ENCODE measurements at regions not wholly inside any gene's neighbourhood (a gene's known extent, or its start where the extent isn't known, plus 50 kb on each side); places are given as distances from the start of the nearest gene placed in this dataset.
"Not testable (repeated sequence)": the region's sequence is repeated elsewhere in the genome, so short reads cannot be mapped to it uniquely, and the experiment has no call there.

DNA sequence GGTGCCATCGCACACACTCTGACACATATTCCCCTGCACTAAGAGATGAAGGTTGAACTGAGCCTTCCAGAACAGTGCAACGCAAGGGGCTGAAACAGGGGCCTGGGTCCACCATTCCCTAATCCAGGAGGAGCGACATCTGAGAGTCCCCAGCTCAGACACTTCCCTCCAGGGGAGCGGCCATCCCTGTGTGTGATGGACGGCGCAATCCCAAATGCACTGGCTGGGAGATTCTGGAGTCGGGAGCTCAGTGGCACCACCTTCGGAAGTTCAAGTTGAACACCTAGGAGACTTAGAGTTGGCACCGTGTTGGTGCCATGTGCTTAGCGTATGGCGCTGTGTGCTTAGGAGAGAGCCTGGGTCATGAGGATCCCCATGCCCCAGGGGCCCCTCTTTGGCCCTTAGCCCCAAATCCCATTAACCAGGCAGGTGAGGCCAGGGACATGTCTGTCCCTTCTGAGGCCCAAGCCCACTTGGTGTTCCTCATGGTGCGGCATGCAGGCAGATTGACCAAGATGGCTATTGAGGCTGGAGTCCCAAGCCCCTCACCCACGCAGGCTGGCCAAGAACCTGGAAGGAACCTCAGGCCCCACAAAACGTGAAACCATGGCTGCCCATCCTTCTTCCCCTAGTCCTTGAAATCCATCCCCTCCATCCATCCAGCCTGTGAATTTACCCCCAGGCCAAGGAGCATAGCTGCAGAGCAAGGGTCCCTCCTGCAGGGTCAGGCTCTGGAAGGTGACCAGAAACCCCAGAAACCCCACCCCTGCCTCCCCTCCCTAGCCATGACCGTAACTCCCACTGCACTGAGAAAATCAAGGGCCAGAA, 114.1 kb upstream of the OTOS start:
- DNase-seq (ENCODE audit: low spot score), result no peak

DNA sequence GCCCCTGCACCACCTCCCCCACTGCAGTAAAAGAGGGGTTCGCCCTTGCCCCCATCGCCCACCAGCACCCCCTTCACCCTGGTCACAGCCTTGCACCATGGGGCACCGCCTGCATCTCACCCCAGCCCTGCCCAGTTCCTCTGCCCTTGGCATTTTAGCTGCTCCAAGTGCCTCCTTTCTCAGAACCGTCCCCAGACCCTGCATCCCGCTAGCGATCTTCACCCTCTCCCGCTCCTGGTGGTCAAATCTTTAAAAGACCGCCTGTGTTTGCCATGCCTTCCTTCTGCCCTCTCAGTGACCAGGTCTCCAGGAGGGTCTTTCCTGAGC, 114.7 kb upstream of the OTOS start:
- no peak for DNase-seq (ENCODE audit: low spot score)

DNA sequence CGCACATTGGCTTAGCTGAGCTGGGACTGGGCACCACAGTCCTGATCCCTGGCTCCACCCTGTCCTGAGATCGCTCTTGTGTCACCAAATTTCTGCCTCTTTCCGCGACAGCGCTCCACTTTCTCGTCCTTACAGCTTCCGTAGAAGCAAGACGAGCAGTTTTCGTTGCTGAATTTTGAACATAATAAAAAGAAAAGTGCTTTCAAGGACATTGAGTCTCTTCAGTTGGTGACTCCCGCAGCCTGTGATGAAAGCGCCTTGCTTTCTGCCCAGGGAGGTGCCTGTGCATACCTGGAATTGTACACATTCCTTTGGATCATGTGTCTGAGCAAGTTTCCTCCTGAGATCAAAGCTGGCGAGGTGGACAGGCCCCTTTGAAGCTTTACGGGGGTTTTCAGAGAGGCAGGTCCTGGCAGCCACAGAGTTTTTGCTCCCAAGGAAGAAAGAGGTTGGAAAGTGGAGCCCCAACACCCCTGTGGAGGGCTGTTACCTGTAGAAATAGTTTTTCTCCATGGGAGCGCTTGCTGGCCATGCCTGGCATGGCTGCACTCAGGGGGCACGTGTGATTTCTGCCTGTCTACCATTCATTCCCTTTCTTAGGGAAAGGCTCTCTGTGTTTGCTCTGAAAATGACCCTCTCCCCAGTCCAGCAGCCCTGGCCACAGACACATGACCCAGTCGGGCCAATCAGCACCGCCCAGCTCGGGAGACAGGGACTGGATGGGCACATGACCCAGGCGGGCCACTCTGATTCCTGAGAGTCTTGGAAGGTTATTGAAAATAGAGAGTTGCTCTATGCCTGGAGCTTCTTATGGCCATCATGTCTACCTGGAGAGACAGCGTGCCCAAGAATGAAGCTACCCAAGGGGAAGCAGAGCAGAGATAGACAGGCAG, 115.6 kb upstream of the OTOS start:
- no peak for DNase-seq (ENCODE audit: low spot score)

DNA sequence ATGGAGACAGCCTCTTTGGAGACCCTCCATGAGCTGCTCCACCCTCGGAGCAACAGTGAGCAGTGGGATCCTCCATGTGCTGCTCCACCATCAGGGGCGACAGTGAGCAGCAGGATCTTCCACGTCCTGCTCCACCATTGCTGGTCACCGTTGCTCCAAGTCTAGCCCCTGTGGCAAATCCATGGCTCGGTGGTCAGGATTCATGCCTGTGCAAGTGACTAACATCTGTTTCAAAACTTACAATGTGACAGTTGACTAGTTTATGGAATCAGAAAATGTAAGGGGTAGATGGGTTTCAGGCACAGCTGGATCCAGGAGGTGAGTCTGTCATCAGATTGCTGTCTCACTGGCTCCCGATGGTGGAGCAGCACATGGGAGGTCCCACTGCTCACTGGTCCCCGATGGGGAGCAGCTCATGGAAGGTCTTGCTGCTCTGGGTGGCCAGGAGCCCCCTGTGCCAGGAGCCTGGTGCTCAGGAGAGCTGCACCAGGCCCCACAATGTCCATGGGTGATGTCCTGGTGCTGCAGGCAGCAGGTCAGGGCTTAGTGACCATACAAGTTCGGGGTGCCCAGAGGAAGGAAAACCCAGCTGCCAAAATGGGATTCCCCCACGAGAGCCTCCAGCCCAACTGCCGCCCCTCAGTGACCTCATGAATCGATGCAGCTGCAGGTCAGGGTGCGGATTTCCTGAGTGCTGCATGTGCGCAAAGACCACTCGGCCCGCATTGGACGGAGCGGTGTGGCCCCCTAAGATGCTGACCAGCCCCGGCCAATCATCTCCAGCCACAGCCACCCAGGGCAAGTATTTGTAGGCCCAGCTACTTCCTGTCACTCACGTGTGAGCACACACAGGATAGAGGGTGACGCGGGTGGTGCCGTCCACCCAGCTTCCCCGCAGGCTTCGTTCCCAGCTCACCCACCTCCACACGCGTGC, 116.5 kb upstream of the OTOS start:
- no peak for DNase-seq (ENCODE audit: low spot score)

DNA sequence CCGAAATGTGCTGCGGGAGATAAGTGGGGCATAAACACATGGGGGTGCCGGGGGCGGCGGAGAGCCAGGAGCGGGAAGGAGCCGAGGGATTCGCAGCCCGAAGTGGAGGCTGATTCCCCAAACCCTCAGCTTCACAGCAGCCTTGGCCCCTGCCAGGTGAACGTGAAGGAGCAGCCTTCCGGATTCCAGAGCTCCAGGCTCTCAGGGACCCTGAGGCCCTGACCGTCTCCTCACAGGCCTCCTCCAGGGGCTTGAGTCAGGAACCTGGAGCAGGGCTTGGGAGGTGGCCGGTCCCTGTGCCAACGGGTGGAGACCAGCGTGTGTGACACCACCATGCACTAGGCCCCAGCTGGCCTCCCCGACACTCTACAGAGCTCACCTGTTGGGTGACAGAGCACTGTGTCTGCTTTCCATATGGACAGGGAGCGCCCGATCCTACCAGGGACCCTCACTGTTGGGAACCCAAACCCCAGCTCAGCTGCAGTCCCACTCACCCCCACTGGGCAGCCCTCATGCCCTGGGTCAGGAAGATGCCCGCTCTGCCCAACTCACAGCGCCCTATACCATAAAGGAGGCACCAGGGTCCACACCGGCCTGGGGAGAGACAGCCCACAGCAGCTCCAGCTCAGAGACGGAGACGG, 117.6 kb upstream of the OTOS start:
- no peak for DNase-seq (ENCODE audit: low spot score)

DNA sequence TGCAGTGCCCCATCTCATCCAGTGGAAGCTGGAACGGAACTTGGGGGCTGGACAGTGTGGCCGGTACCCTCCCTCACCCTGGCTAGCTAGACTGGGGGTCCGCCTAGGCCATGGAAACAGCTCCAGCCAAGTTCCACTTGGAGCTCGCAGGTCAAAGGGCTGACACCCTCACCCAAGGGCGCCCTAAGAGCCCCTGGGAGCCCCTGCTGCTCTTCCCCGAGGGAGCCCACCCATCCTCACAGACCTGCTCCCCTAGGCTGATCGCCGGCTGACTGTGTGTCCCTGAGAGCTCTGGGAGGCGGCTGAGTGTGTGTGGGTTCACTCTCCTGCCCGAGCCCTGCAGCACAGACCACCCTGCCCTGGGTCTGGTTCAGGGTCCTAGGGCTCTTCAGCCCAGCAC, 118.2 kb upstream of the OTOS start:
- no peak for DNase-seq (ENCODE audit: low spot score)

DNA sequence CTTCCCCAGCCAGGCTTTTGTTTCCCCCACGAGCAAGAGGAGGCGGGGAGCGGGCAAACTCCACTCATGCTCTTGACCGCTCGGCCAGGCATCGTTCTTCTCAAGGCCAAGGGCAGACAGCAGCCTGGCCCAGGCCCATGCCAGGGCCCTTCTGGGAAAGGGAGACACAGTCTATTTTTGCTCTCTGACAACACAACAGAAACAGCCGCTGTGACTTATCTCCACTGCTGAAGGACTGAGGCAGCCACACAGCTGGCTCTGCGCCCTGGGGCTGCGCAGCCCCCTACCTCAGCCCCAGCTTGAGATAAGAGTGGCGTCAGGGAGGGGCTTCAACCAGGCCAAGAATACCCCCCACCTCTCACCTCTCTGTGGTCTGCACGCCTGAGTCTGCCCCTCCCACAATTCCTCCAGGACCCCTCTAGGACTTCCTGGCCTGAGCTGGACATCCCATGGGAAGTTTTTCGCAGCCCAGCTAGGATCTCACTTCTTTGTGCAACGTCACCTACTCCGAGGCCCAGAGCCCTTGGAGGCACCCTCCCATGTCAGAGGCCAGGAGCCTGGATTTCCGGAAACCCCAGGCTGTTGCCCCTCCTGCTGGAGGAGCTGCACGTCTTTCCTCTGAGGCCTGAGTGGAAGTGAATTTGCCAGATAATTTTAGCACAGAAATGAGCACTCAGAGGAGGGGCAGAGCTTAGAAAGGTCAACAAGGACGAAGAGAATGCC, 118.9 kb upstream of the OTOS start:
- no peak for DNase-seq (ENCODE audit: low spot score)

DNA sequence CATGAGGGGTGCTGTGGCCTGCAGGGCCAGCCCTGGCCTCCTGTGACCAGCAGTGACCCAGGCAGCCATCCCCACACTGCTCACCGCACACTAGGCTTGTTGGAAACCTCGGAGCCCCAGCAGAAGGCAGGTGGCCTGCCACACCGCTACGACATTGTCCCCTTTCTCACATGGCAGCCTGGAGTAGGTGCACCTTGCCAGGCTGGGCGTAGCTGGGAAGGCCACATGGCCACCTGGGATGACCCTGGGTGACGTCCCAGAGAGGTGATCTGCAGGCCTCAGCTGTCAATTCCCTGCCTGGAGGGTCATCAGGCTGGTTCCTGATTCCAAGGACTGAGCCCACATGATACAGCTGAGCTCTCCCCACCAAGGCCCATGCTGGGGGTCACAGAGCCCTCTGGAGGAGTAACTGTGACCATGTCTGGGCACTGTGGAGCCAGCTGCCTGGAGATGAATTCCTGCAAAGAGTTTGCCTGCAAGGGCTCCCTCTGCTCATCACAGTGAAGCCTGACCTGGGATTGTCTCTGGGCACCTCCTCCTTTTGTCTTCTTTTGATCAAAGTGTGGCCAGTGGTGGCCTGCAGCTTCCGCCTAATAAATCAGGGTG, 119.6 kb upstream of the OTOS start:
- DNase-seq (ENCODE audit: low spot score), result no peak

DNA sequence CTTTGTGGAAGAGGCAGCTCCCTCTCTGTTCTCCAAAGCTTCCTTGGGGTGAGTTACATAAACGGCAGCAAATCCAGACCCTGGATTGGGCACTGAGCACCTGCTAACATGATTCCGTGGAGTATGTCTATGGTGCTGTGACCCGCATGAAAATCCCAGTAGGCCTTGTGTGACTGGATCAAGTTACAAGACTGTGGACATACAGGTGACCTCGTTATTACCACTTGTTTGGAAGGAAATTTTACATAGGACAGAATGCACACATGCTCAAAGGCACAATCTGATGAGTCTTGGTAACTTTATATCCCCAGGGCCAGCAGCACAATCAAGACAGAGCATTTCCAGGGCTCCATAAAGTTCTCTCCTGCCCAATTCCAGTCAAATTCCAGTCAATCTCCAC, 120.2 kb upstream of the OTOS start:
- DNase-seq (ENCODE audit: low spot score), result no peak

DNA sequence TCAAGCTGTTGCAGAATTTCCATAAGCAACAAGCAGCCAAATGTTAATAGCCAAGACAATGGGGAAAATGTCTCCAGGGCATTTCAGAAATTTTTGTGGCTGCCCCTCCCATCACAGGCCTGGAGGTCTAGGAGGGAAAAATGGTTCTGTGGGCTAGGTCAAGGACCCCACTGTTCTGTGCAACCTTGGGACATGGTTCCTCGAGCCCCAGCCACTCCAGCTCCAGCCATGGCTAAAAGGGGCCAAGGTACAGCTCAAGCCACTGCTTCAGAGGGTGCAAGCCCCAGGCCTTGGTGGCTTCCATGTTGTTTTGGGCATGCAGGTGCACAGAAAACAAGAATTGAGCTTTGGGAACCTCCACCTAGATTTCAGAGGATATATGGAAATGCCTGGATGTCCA, 122.1 kb upstream of the OTOS start:
- not testable (repeated sequence) for DNase-seq (ENCODE audit: low spot score)

DNA sequence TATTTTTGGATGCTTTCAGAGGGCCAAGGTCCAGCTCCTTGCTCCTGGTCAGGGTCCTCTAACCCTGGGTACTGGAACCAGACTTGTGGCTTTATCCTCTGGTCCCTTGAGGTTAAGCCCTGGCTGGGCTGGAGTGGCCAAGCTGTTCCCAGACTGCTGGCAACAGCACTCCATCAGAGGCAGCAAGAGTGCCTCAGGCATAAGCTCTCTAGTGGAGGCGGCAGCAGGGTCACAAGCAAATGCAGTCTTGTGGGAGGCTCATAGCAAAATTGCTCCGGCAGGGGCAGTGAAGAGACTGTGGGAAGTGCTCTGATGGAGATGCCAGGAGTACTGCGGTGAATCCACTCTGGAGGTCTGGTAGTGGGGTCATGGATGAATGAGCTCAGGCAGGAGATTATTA, 128.9 kb upstream of the OTOS start:
- DNase-seq (ENCODE audit: low spot score), result no peak

DNA sequence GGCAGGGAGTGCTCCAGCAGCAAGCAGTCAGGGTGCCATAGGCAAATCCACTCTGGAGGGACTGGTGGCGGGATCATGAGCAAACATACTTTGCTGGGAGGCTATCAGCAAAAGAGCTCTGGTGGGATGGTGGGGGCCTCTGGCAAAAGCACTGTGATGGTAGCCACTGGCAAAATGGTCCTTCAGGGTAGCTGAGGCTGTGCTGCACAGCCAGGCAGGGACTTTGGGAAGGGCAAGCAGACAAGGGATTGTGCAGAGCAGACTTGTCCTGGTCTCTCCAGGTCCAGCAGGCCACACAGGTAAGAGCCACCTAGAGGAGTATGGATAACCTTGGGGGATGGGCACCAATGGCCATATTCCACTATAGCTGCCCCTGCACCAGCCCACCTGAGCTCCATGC, 129.4 kb upstream of the OTOS start:
- DNase-seq (ENCODE audit: low spot score), result no peak

DNA sequence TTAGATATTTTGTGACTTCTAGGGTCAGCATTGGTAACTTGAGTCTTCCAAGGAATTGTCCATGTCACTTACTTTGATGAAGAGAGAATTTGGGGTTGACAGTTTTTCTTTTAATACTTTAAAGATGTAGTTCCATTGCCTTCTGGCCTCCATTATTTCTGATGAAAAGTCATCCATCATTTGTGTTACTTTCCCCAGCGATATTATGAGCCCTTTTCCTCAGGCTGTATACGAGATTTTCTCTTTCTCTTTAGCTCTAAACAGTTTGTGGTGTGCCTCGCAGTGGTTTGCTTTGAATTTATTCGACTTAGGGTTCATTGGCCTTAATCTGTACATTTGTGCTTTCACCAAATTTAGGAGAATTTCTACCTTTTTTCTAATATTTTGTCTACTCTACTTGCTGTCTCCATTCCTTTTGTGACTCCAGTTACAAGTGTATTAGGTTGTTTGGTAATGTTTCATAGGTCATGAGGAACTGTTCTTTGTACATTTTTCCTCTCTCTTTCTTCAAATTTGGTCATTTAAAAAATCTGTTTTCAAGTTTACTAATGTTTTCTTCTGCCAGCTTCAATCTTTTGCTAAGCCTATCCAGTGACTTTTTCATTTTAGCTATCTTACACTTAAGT, 131.4 kb upstream of the OTOS start:
- DNase-seq (ENCODE audit: low spot score), result no peak

DNA sequence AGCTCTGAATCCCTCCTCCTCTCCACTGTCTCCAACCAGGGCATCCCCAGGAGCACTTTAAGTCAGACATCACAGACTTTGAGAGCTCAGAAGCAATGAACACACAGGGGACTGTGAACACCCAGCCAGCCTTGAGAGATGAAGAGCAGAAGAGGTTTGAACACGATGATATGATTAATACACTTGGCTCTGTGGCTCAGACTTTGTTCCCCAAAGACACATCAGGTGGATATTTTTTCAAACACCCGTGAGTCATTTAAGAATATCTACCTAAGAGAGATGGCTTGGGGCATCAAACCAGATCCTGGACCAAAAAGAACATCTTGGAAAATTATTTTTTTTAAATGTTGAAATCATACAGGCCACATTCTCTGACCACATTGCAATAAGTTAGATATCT, 134.9 kb upstream of the OTOS start:
- DNase-seq (ENCODE audit: low spot score), result no peak

DNA sequence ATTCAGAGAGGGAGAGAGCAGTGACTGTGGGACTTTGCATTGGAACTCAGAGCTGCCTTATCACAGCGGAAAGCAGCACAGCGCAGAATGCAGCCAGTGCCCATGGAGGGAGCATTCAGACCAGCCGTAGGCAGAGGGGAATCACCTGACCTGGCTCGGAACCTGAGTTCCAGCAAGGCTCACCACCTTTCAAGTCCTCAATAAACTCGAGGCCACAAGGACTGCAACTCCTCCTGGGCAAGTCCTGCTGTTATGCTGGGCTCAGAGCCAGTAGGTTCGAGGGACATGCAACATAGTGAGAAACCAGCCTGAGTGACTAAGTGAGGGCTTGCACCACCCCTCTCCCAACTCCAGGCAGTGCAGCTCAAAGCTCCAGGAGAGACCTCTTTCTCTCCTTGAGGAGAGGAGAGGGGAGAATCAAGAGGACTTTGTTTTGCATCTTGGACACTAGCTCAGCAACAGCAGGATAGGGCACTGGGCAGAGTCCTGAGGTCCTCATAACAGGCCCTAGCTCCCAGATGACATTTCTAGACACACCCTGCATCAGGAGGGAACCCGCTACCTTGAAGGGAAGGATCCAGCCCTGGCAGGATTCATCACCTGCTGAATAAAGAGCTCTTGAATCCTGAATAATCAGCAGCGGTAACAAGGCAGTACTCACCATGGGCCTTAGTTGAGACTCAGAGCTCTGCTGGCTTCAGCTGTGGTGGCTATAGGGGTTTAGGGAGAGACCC, 136.8 kb upstream of the OTOS start:
- peak; percentile 43 for DNase-seq (ENCODE audit: low spot score)

DNA sequence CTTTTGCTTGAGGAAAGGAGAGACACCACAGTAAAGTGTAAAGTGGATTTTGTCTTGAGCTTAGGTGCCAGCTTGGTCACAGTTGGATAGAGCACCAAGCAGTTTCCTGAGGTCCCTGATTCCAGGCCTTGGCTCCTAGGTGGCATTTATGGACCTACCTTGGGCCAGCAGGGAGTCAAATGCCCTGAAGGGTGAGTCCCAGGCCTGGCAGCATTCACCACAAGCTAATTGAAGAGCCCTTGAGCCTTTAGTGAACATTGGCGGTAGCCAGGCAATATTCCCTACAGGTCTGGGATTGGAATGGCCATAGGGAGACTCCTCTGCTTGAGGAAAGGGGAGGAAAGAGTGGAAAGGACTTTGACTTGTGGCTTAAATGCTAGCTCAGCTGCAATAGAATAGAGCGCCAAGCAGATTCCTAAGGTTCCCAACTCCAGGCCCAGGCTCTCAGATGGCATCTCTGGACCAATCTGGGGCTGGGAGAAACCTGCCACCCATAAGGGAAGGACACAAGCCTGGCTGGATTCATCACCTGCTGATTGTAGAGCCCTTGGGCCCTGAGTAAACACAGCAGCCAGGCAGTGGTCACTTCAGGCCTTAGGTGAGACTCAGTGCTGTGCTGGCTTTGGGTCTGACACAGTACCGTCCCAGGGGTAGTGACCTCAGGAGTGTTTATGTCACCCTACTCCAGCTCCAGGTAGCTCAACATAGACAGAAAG, 137.5 kb upstream of the OTOS start:
- no peak for DNase-seq (ENCODE audit: low spot score)

DNA sequence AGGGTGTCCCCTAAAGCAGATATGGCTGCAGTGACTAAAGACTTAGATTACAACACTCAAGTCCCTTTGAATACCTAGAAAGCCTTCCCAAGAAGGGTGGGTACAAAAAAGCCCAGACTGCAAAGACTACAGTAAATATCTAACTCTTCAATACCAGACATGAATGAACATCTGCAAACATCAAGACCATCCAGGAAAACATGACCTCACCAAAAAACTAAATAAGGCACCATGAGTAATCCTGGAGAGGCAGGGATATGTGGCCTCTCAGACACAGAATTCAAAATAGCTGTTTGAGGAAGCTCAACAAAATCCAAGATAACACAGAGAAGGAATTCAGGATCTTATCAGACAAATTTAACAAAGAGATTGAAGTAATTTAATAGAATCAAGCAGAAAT, 138.2 kb upstream of the OTOS start:
- peak; percentile 22 for DNase-seq (ENCODE audit: low spot score)

DNA sequence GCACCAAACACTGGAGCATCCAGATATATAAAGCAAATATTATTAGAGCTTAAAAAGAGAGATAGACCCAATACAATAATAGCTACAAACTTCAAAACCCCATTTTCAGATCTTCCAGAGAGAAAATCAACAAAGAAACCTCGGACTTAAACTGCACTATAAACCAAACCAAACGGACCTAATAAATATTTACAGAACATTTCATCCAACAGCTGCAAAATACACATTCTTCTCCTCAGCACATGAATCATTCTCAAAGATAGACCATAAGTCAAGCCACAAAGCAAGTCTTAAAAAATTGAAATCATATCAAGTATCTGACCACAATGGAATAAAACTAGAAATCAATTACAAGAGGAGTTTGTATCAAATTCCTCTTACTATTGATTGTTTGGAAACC, 140.2 kb upstream of the OTOS start:
- no peak for DNase-seq (ENCODE audit: low spot score)
